DOHH2 (cell line): ENCODE measurements at regions not wholly inside any gene's neighbourhood (a gene's known extent, or its start where the extent isn't known, plus 50 kb on each side); places are given as distances from the start of the nearest gene placed in this dataset.

Experiments used
- H3F3A ChIP-seq: fragments of 200-600 bp; sonication (generic), shearing (Covaris generic); 2 replicates; pipeline ENCODE4 v1.6.0; 2016; ENCODE audit warnings: antibody characterized with exemption, mild to moderate bottlenecking; ENCODE audit not compliant: control insufficient read depth, insufficient read depth
- H3K27ac ChIP-seq: fragments of 200-600 bp; sonication (generic); 2 replicates; pipeline ENCODE4 v1.5.1; 2014; ENCODE audit warnings: low read depth, mild to moderate bottlenecking, low read length, moderate library complexity
- H3K27me3 ChIP-seq: fragments of 200-600 bp; sonication (generic); 2 replicates; pipeline ENCODE4 v1.6.1; 2014; ENCODE audit warnings: mild to moderate bottlenecking, low read length, mixed read lengths; ENCODE audit not compliant: control insufficient read depth
- H3K36me3 ChIP-seq: fragments of 200-600 bp; sonication (generic); 2 replicates; pipeline ENCODE4 v1.6.1; 2014; ENCODE audit warnings: mild to moderate bottlenecking, low read length, moderate library complexity, mixed read lengths; ENCODE audit not compliant: control insufficient read depth
- H3K4me1 ChIP-seq: fragments of 200-600 bp; sonication (generic); 2 replicates; pipeline ENCODE4 v1.6.1; 2014; ENCODE audit warnings: mild to moderate bottlenecking, low read length, mixed read lengths; ENCODE audit not compliant: control insufficient read depth
- H3K4me2 ChIP-seq: fragments of 200-600 bp; sonication (generic); 2 replicates; pipeline ENCODE4 v1.6.0; 2014; ENCODE audit warnings: mild to moderate bottlenecking, low read length, moderate library complexity
- H3K4me3 ChIP-seq: fragments of 200-600 bp; sonication (generic); 2 replicates; pipeline ENCODE4 v1.5.1; 2014; ENCODE audit warnings: mild to moderate bottlenecking, low read length, mixed read lengths
- H3K79me2 ChIP-seq: fragments of 200-600 bp; sonication (generic); 2 replicates; pipeline ENCODE4 v1.6.1; 2014; ENCODE audit warnings: mild to moderate bottlenecking, low read length, mixed read lengths; ENCODE audit not compliant: control insufficient read depth
- H3K9me2 ChIP-seq: fragments of 200-600 bp; sonication (generic); replicated peaks from 2 replicates; pipeline ENCODE4 v1.6.1; 2014; ENCODE audit warnings: mild to moderate bottlenecking, low read length, mixed read lengths; ENCODE audit not compliant: control insufficient read depth
- H3K9me3 ChIP-seq: fragments of 200-600 bp; sonication (generic); 2 replicates; pipeline ENCODE4 v1.6.1; 2014; ENCODE audit warnings: antibody characterized with exemption, low read length, mixed read lengths; ENCODE audit not compliant: control insufficient read depth, insufficient read depth
- H4K20me1 ChIP-seq: fragments of 200-600 bp; sonication (generic); 2 replicates; pipeline ENCODE4 v1.6.0; 2014; ENCODE audit warnings: low read depth, mild to moderate bottlenecking, antibody characterized with exemption, low read length, moderate library complexity; ENCODE audit not compliant: control insufficient read depth, insufficient read depth
- CTCF ChIP-seq: fragments of 200-600 bp; sonication (generic); IDR thresholded peaks from one replicate; pipeline ENCODE4 v1.5.1; 2014; ENCODE audit warnings: antibody characterized with exemption, mild to moderate bottlenecking, low read depth, low read length; ENCODE audit not compliant: poor library complexity, severe bottlenecking
- EZH2phosphoT487 ChIP-seq: fragments of 200-600 bp; sonication (generic); IDR thresholded peaks from 2 replicates; pipeline ENCODE4 v1.6.1; 2017; ENCODE audit warnings: borderline replicate concordance, mild to moderate bottlenecking, antibody characterized with exemption, low read length, moderate library complexity, mixed read lengths

GRCh38 chr13:80529734-80530133 lies 188.8 kb upstream of the SPRY2 start:
- Histone ChIP-seq H3K9me2 (no peaks in the 10 kb centered on the region), H3K4me2 (no peak overlapping the region), H3F3A (no peaks in the 10 kb centered on the region), H4K20me1 (no peaks in the 10 kb centered on the region), H3K27ac (no peak overlapping the region), H3K27me3 (no peaks in the 10 kb centered on the region), H3K4me1 (no peaks in the 10 kb centered on the region), H3K9me3 (no peaks in the 10 kb centered on the region), H3K36me3 (no peaks in the 10 kb centered on the region), H3K4me3 (no peak overlapping the region), H3K79me2 (no peaks in the 10 kb centered on the region)
- TF ChIP-seq EZH2phosphoT487 (no peak), CTCF (no peak)

DNA sequence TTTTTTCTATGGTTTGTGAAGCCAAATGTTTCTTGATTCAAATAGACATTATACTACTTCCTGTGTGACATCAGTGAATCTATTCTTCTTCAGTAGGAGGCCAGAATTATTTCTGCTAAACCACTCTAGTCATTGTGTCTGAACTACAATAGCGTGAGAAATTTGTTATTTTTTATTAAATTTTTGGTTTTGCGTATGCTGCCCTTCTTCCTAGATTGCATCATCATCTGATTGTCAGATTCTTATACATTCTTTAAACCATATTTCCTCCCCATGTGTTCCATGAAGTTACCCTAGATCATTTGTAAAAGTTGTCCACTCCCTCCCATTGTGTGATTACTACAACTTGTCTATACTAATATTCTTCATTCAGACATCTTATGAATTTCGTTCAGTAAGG lies 187.8 kb upstream of the SPRY2 start:
- Histone ChIP-seq H3K27ac (no peak overlapping the region), H3K4me1 (no peaks in the 10 kb centered on the region), H3K36me3 (no peaks in the 10 kb centered on the region), H3K9me2 (no peaks in the 10 kb centered on the region), H3K9me3 (no peaks in the 10 kb centered on the region), H4K20me1 (no peaks in the 10 kb centered on the region), H3K79me2 (no peaks in the 10 kb centered on the region), H3K27me3 (no peaks in the 10 kb centered on the region), H3K4me3 (no peak overlapping the region), H3K4me2 (no peak overlapping the region), H3F3A (no peaks in the 10 kb centered on the region)
- TF ChIP-seq CTCF, result no peak
- TF ChIP-seq EZH2phosphoT487, result no peak

- no peaks in the 10 kb centered on the region for H3F3A ChIP-seq
- no peaks in the 10 kb centered on the region for H3K27me3 ChIP-seq
- TF ChIP-seq CTCF (no peak), EZH2phosphoT487 (no peak)
- H3K27ac ChIP-seq, result no peak overlapping the region
- no peaks in the 10 kb centered on the region for H3K36me3 ChIP-seq
- H3K4me3 ChIP-seq, result no peak overlapping the region
- H4K20me1 ChIP-seq, result no peaks in the 10 kb centered on the region
- no peaks in the 10 kb centered on the region for H3K9me2 ChIP-seq
- no peaks in the 10 kb centered on the region for H3K79me2 ChIP-seq
- no peak overlapping the region for H3K4me2 ChIP-seq
- no peaks in the 10 kb centered on the region for H3K4me1 ChIP-seq
- H3K9me3 ChIP-seq, result no peaks in the 10 kb centered on the region
Measured at GRCh38 chr13:80527400-80527799, 186.5 kb upstream of the SPRY2 start.
